ENCODE measurements at regions not wholly inside any gene's neighbourhood (a gene's known extent, or its start where the extent isn't known, plus 50 kb on each side); places are given as distances from the start of the nearest gene placed in this dataset.

DNA sequence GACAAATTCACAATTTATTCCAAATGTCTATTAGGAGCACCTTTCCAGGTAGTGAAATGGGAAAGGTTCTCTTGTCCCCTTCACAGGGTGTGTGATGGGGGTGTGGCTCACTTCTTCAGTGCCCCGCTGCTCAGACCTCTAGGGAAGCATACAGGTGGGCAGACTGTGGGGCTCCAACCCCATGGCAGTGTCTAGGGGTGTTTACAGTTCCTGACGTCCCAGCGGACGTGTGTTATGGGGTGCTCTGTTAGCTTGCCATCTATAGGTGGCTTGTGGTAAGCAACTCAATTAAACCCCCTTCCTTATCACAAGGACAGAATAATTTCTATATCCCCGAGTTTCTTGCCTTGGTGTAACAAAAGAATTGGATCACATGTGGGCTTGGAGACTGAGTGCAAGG lies 67.4 kb upstream of the SPINK5 start:
- TF ChIP-seq POLR2A (IDR thresholded peaks at IDR 0.05; ENCODE audit: low read depth, low read length) (no peak), TAF1 (IDR thresholded peaks at IDR 0.05; ENCODE audit: borderline replicate concordance, low read depth, low read length) (no peak), POLR2AphosphoS5 (IDR thresholded peaks at IDR 0.05; ENCODE audit: low read depth, low read length) (no peak)
